HG02798 (cell line): ENCODE measurements at regions not wholly inside any gene's neighbourhood (a gene's known extent, or its start where the extent isn't known, plus 50 kb on each side); places are given as distances from the start of the nearest gene placed in this dataset.
A peak's percentile ranks its signal among the peaks of the same experiment; 100 is the strongest.
"Not testable (repeated sequence)": the region's sequence is repeated elsewhere in the genome, so short reads cannot be mapped to it uniquely, and the experiment has no call there.

Source experiments
- ATAC-seq: cut with Tn5 transposase; IDR thresholded peaks from one replicate; pipeline ENCODE4 v1.9.1; 2021; ENCODE audit warnings: mild to moderate bottlenecking; ENCODE audit not compliant: unreplicated experiment, poor library complexity

DNA sequence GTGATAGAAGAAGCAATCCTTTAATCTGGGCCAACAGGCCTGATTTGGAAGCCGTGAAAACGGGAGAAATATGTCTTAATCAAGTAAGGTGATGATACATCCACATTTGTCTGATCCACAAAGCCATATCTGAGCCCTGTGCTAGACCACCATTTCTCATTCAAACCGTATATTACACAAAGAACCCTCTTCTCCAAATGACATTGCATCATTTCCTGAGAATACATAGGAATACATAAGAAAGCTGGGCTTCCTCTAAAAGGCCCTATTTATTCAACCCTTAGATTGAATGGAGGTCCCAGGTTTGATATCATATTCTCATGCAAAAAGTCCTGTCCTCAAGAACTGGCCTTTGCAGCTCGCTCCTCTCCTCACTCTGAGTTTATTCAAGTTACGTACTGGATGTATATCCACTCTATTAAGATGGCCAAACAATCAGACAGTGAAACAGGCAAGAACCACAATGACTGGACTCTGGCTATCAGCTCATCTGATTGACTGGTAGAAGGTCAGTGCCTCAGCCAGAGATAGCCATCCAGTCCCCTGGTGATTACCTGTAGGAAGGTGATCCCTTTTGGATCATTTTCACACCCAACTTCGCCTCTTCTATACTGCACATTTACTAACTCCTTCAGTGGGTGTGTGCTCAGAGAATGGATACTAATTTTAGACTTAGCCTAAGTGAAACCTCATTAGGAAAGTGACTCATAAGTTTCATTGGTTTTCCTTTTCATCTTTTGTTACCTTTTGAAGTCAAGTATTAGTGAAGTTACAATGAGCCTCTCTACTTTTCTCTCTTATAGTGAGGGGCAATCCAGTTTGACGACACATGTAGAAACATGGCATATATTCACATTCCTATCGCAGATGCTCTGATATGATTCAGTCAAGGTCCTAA, 167.6 kb upstream of the WWC1 start:
- ATAC-seq: peak; percentile 87

DNA sequence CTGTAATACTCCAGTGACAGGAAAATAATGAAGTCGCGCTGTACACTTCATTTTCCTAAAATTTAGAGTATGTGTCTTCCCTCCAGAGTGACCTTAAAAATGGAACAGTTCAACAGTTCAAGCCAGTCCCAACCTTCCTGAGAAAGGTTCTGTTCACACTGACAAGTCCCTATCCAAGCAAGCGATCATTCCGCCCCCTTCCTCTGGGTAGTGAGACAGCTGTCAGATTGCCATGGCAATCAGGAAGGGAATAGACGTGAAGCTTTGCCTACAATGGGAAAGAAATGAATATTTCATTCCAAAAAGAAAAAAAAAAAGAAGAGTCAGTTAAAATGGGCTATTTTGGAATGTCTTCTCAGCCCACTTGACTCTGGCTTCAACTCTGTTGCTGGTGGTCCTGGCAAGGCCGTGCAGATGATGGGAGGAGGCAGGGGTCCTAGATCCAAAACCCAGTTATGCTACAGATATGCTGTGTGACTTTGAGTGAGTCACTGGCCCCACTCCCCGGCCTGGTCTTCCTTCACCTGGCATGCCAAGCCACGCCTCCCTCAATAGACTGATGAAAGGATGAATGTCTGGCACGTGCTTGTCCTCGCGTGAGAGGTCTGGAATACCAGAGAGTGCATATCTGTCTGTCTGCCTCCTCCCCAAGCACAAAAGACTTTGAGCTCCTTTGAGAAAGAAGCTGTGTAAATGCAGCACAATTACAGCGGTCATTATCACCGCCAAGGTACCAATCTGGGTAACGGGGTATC, 165.8 kb upstream of the WWC1 start:
- no peak for ATAC-seq

DNA sequence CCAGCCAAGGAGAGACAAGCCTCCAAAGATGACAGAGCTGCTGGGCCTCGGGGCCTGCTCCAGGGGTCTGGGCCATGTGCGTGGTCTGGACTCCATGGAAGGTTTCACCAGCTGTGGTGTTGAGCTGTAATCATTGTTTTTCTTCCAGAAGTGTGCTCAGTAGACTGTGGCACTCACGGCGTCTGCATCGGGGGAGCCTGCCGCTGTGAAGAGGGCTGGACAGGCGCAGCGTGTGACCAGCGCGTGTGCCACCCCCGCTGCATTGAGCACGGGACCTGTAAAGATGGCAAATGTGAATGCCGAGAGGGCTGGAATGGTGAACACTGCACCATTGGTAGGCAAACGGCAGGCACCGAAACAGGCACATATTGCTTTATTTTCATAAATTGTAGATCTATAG, 164.8 kb upstream of the WWC1 start:
- ATAC-seq: no peak

DNA sequence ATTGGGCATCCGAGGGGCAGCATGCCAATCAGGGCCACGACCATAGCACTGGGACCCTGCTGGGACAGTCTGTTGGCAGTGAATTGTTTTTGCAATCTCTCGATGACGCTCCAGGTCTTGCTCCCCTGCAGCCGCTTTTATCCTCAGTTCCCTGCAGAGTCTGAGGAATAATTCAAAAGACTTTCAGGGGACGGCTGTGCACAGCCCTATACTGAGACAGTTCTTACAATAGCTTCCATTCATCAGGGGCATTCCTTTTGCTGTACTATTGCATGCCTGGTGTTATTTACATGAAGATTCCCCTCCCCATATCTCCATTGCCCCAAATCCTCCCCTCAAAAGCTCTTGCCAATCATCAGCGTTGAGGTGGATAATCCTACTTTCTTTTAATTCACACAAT, 163.3 kb upstream of the WWC1 start:
- no peak for ATAC-seq

DNA sequence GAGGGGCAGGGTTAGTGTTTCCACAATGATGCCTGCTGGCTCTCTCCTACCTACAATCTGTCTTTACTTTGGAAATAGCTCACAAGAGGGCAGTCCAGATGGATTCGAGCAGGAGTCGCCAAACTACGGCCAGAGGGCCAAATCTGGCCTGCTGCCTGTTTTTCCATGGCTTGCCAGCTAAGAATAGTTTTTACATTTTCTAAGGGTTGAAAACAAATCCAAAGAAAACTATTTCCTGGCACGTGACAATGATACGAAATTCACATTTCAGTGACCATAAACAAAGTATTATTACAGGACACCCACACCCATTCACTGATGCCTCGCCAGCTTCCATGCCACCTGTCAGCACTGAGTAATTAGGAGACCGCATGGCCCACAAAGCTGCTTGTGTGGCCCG, 162.9 kb upstream of the WWC1 start:
- ATAC-seq: no peak

DNA sequence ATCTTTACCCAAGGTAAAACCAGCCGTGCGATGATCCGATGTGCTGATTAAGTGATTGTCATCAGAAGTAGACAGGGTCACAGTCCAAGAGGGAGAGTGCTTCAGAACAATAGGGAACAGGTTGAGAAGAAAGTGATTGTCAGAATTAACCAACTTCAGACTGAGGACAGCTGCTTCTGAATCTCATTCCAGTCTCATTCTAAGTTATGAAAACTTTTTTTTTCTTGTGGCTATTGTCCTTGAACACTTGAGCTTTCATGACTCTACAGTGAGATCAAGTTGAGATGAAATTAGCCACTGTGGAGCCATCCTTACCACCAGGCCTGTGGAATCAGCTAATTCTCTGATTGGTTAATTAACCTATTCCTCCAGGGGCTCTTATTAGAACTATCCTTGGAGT, 159.9 kb upstream of the WWC1 start:
- ATAC-seq: no peak

DNA sequence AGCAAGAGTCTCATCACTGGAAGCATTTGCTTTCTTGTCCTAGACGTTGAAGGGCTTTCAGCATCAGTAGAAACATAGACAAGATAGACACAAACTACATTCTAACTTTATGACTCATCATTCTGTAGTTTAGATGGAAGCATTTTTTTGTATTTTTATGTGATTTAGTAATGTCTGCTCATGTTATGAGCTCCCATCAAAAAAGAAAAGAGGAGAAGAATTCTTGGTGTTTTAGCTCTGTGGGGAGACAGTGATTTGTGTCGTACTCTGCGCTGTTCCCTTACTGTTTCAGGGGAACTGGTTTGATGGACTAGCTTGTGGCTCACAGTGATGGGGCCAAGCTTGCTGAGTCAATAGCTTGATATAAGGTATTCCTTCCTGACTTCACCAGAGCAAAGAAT, 159.2 kb upstream of the WWC1 start:
- ATAC-seq: no peak

DNA sequence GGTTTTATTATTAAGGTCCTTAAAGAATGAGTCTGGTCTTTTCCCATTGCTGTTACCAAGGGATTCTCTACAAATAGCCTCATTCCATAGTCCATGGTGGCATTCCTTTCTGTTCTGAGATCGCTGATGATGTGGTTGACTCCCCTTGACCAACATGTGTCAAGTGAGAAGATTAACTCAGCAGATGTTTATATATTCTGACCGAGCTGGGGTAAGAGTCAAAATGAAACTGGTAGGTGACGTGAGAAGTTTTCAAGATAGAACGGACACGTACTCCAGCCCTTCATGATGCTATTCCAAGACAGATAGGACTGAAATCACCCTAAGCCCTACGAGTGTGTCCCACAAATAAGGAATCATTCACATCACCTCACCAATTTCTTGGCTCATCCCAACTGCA, 155.5 kb upstream of the WWC1 start:
- peak; percentile 96 for ATAC-seq

DNA sequence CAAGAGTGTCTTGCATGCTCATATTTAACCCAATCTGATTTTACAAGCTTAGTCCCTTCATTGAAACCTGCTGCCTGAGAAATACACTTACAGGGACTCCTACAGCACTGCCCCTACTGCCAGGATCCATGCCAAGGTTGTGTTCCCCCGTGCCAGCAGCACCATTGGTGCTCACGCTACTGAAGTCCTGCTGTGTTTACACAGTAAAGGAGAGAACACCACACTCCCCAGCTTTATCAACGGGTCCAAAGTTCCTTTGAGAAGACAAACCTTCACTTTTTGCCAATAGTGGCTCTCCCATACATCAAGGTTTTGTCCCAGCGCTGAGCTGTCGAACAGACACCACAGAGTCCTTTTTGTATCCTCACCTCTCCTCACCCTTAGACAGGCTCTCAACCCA, 155.1 kb upstream of the WWC1 start:
- ATAC-seq: peak; percentile 14

DNA sequence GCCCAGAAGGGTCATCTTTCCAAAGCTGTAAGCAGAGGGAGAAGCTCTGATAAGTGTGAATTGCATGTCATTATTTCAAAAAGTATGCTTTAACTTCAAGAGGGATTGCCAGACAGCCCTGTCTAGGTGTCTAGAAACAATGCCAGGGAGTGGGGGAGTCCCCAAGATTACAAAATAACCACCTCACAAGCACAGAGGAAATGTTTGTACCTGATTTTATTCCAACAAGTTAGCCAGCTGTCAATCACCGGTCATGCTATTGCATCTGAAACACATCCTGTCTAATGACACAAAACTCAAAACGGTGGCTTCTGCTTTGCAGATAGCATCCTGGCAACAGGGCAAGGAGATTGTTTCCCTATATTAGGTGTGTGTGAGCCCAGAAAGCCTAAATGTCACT, 154.2 kb upstream of the WWC1 start:
- ATAC-seq: no peak

DNA sequence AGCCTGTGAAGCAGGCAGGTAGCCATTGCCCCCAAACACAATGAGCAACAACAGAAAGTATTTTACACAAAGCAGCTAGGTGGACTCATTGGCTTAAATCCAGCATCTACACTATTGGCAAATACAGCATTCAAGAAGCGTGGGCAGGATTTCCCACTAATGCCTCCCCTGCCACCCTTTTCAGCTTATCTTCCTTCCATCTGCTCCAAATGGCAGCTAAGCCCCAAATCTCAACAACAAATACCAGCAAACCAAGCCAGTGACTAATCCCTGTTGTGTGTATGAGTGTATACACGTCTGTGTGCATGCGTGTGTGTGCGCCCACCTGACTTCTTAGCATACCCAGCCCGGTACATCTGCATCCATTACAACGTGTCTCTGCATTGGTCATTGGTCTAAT, 151.2 kb upstream of the WWC1 start:
- no peak for ATAC-seq

DNA sequence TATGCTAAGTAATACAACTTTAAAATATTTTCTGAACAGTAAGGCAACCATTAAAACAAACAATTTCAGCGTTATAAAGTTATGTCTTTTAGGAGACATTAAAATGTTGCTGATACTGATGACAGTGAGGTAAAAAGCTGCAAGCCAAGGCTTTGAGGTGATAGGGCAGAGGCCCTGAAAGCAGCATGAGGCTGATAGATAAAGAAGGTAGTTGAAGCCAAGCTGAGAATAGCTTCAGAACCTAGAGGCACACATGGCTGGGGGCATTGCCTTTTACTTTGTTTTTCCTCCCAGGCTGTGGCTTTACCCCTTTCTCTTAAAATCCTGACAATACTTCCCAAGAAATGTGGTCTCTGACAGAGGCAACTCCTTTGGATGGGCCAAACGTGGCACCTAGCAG, 149.0 kb upstream of the WWC1 start:
- no peak for ATAC-seq

DNA sequence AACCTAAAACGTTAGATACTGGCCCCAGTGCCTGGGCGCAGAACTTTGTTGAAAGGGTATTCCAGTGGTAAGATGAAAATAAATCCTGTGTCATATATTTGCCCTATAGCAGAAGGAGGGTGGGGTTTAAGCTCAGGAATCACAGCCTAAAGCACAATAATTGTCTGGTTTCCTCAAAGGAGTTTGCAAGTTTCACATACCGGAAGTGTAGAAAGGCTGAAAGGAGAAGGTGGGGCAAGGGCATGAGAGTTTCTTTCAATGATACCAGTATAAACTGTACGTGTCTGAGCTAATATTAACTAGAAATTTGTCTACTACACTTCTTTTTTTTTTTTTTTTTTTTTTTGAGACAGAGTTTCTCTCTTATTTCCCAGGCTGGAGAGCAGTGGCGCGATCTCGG, 147.9 kb upstream of the WWC1 start:
- not testable (repeated sequence) for ATAC-seq

DNA sequence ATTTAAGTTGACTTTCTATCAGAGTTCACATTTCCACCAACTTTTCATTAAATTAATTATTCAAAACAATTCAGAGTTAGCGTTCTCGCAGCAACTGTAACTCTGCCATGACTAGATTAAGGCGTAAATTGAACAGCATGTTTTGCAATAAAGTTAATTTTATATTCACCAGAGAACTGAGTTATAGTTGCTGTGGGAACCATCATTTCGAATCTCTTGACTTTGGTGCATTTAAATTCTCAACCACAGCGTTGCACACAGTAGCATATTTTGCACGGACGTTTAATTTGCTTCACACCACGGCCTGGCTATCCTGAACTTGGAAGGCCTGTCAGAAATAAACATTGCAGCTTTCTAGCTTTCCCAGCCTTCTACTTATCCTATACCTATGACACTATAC, 144.3 kb upstream of the WWC1 start:
- ATAC-seq: no peak

DNA sequence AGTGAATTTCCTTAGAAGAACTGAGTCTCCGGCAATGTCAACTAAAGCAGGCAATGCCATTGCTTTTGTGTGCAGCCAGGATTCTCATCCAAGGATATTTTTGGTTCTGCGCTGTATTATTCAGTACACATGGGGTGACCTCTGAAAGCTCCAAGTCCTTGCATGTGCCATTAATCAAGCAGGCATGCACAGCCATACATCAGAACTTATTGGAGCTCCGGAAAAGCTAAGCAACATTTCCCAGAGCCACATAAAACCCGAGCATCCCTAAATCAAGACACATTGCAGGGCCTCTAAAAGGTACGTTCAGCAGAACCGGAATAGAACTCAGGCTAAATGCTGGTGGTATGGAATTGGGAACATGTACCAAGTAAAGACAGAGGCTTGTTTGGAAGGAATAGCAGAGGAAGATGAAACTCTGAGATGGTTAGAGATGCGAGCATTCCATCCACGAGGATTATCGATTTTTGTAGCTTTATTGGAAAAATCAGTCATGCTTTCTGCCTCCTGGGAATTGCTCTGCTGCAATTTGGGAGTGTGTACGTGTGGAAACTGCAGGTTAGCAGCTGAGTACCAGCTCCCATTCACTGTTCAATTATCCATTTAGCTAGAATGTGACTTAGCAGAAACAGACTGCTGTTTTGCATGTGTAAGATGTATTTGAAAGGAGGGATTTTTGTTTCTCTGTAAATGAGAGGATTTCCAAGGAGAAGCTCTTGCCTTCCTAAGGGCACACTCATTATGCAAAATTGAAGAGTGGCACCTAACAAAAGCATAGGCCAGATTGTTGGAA, 143.7 kb upstream of the WWC1 start:
- ATAC-seq: no peak

DNA sequence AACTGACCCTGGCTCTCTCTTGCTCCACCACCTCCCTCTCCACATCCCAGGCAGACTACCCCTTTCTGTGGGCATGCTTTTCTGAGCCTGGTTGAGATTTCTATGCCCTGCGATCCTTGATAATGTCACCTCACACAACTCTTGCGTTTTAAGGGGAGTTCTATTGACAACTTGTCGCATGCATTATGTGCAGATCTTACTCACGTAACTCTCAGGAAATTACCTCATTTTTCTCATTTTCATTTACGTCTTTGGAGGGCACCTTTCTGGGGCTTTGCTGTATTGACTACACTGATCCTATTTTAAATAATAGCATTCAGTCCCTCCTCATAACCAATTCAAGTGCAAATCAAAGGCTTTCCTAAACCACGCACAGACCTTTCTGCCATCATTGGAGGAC, 140.4 kb upstream of the WWC1 start:
- no peak for ATAC-seq

DNA sequence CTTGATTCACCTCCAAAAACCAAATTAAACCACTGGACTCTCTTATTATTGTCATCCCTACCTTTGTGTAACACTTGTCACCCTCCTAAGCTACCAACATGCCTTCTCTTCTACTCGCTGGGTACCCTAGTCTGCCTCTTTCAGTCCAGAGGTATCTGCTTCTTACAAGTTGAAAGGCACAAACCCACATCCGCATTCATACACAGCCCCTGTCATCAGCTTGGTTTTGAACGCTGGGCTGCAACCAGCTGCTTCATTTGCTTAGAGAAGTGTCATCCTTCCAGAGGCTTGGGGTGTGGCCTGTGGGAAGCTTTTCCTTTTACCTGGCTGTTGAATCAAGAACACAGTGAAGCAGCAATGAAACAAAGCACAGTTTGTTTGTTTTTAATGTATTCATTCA, 138.8 kb upstream of the WWC1 start:
- ATAC-seq: peak; percentile 53

DNA sequence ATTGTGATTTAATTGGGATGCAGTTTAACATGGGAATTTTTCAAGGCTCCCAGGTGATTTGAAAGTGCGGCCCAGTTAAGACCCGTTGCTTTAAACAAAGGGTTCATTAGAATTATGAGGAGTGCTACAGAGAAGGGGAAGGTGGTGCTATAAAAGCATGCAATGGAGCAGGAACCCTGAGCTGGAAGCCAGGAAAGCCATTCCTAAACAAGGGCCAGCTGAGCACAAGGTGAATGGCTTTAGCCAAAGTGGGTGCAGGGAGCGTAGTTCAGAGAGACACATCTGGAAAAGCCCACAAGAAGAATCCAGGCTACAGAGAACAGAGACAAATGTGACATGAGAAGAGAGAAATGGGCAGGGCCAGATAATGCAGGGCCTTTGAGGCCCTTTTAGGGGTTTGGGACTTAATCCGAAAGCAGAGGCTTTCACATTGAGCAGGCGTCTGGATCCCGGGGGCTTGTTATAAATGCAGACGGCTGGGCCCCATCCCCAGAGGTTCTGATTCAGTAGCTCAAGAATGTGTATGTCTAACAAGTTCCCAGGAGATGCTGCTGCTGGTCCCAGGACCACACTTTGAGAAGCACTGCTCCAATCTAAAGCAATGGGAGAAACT, 138.1 kb upstream of the WWC1 start:
- ATAC-seq: no peak

DNA sequence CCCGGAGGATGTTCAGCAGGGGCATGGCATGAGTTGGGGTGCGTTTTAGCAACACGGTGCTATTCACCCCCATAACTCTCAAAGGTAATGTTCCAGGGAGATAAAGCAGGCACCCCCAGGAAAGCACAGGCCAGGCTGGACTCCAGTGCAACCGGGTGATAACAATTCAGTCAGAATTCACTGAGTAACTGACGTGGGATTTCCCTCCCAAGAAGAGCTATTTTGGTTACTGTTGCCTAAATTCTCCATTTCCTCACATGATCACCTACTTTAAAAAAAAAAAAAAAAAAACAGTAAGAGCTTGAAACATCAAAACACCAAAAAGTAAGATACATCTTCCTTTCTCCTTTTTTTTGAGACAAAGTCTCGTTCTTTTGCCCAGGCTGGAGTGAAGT, 137.6 kb upstream of the WWC1 start:
- no peak for ATAC-seq

DNA sequence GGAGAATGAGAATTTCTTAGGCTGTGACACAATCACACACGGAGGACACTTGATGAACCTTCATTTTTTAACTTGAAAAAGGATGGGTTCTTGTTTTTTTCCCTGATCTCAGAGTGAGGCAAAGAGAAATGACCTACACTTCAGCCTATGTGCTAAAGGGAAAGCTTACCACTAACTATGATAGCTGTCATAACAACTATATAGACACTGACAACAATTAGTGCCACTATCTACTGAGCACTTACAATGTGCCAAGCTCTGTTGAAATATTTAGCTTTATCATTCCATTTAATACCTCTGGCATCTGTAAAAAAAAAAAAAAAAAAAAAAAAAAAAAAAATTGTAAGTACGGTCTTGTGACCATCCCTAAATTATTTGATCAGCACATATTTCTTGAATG, 135.9 kb upstream of the WWC1 start:
- no peak for ATAC-seq

DNA sequence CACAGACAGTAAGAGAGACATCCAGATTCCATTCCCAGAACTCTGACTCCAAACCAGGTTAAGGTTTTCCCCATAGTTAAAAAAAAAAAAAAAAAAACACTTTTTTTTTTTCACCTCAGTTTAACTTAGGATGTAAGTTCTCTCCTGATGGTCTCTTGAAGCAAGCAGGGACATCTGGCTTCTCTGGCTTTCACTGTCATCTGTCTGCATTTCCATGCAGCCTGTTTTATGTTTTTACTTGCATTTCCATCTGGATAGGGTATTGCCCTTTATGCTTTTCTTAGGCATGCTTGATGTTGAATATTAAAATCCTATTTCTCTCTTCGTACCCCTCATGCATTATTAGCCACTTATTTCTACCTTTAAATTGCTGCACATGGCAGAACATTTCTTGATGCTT, 135.3 kb upstream of the WWC1 start:
- ATAC-seq: no peak
